ENCODE measurements at regions not wholly inside any gene's neighbourhood (a gene's known extent, or its start where the extent isn't known, plus 50 kb on each side); places are given as distances from the start of the nearest gene placed in this dataset.

DNA sequence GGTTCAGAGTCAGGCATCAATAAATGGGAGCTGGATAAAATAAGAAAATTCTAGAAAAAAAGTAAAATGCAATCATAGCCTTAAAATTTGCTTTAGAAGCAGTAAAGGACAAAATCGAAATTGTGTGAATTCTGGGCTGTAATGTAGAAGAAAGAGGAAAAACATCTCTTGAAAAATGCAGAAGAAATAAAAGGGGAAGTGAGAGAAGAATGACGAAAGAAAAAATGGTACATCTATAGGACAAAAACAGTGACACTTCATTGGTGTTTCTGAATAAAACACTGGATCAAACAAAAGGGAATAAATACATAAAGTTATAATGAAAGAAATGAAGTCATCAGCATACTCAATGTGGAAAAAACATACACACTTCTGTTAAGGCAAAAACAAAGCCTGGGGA lies 642.3 kb downstream of the ACTL7B start:
- Mint-ChIP-seq H3K9me3 (ENCODE audit: low read depth) (no peaks in the 10 kb centered on the region), H3K27ac (no peak overlapping the region), H3K4me1 (ENCODE audit: low read depth) (peaks cover 6% of the 10 kb centered on the region), H3K4me3 (ENCODE audit: low read depth) (no peak overlapping the region), H3K36me3 (ENCODE audit: insufficient read depth) (no peaks in the 10 kb centered on the region), H3K27me3 (peaks cover 31% of the 10 kb centered on the region)
- no peak for DNase-seq (ENCODE audit: low spot score, unreplicated experiment)
- no peak for TF ChIP-seq CTCF (IDR thresholded peaks at IDR 0.05; ENCODE audit: unreplicated experiment)

GRCh38 chr9:108212184-108212583 lies 643.6 kb downstream of the ACTL7B start:
- Mint-ChIP-seq H3K4me3 (ENCODE audit: low read depth) (no peak overlapping the region), H3K27ac (no peak overlapping the region), H3K27me3 (peaks cover 35% of the 10 kb centered on the region), H3K36me3 (ENCODE audit: insufficient read depth) (no peaks in the 10 kb centered on the region), H3K9me3 (ENCODE audit: low read depth) (no peaks in the 10 kb centered on the region), H3K4me1 (ENCODE audit: low read depth) (peaks cover 6% of the 10 kb centered on the region)
- DNase-seq (ENCODE audit: low spot score, unreplicated experiment), result no peak
- no peak for TF ChIP-seq CTCF (IDR thresholded peaks at IDR 0.05; ENCODE audit: unreplicated experiment)

- Mint-ChIP-seq H3K9me3 (ENCODE audit: low read depth) (no peaks in the 10 kb centered on the region), H3K27ac (no peak overlapping the region), H3K36me3 (ENCODE audit: insufficient read depth) (no peaks in the 10 kb centered on the region), H3K27me3 (peaks cover 34% of the 10 kb centered on the region), H3K4me1 (ENCODE audit: low read depth) (peaks cover 6% of the 10 kb centered on the region), H3K4me3 (ENCODE audit: low read depth) (no peak overlapping the region)
- TF ChIP-seq CTCF (IDR thresholded peaks at IDR 0.05; ENCODE audit: unreplicated experiment), result no peak
- no peak for DNase-seq (ENCODE audit: low spot score, unreplicated experiment)
Observed at GRCh38 chr9:108211411-108211955, 644.3 kb downstream of the ACTL7B start.

DNA sequence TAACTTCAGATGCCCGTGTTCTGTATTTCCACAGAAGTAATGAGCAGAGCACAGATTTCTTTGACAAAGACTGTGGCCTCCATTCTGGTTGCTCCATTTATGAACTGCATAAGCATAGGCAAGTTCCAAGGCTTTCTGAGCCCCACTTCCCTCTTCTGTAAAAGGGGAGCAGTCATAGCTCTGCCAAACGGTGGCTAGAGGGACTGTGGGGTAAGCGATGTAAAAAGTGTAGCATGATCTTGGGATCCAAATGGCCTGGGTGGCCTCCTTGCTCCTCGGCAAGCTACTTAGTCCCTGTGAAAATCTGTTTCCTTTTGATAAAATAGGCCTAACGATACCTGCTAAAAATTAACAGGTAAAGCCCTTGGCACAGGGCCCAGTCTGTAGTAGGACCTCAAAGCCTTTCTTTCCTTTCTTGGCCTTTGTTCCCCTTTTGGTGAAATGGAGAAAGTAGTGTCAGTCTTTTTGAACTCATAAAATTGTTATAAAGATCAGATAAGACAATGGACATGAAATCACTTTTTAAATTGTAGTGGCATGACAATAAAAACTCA lies 646.6 kb downstream of the ACTL7B start:
- H3K4me1 Mint-ChIP-seq (ENCODE audit: low read depth), result peaks cover 6% of the 10 kb centered on the region
- H3K27me3 Mint-ChIP-seq, result peaks cover 23% of the 10 kb centered on the region
- TF ChIP-seq CTCF (IDR thresholded peaks at IDR 0.05; ENCODE audit: unreplicated experiment), result no peak
- no peak overlapping the region for H3K4me3 Mint-ChIP-seq (ENCODE audit: low read depth)
- DNase-seq (ENCODE audit: low spot score, unreplicated experiment), result no peak
- peaks cover 4% of the 10 kb centered on the region for H3K9me3 Mint-ChIP-seq (ENCODE audit: low read depth)
- H3K36me3 Mint-ChIP-seq (ENCODE audit: insufficient read depth), result no peaks in the 10 kb centered on the region
- no peak overlapping the region for H3K27ac Mint-ChIP-seq

DNA sequence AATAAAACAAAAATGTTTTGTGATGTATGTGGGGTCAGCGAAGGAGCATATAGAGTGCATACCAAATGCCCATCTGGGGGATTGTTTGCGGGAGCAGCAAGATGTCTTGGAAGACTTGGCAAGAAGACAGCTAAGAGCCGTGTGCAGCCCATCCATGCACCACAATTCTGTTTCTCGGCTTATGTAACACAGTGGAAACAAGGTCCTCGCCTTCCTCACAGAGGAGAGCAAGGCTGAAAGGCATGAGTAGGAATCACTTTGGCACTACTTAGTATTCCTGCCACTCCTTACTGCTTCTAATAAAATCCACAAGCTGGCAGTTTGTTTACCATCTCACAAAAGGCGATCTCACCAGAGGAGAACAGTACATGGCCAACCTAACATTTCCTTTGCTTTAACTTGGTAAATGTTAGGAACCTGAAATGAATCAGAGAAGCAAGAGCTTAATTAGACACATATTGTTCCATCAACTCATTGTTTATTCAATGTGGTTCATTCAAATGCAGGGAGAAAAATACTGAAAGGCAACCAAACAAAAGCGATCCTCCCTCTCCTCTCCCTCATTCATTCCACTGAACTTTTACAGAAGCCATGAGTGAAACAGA lies 648.1 kb downstream of the ACTL7B start:
- TF ChIP-seq CTCF (IDR thresholded peaks at IDR 0.05; ENCODE audit: unreplicated experiment), result no peak
- Mint-ChIP-seq H3K36me3 (ENCODE audit: insufficient read depth) (peaks cover 2% of the 10 kb centered on the region), H3K4me3 (ENCODE audit: low read depth) (no peak overlapping the region), H3K9me3 (ENCODE audit: low read depth) (peaks cover 13% of the 10 kb centered on the region), H3K27ac (no peak overlapping the region), H3K4me1 (ENCODE audit: low read depth) (peaks cover 2% of the 10 kb centered on the region), H3K27me3 (peaks cover 19% of the 10 kb centered on the region)
- DNase-seq (ENCODE audit: low spot score, unreplicated experiment), result no peak
